GM18517 (cell line): ENCODE measurements at regions not wholly inside any gene's neighbourhood (a gene's known extent, or its start where the extent isn't known, plus 50 kb on each side); places are given as distances from the start of the nearest gene placed in this dataset.

ENCODE experiments used
- ATAC-seq: cut with Tn5 transposase; IDR thresholded peaks from one replicate; pipeline ENCODE4 v1.9.1; 2021; ENCODE audit warnings: mild to moderate bottlenecking, moderate library complexity; ENCODE audit not compliant: unreplicated experiment

DNA sequence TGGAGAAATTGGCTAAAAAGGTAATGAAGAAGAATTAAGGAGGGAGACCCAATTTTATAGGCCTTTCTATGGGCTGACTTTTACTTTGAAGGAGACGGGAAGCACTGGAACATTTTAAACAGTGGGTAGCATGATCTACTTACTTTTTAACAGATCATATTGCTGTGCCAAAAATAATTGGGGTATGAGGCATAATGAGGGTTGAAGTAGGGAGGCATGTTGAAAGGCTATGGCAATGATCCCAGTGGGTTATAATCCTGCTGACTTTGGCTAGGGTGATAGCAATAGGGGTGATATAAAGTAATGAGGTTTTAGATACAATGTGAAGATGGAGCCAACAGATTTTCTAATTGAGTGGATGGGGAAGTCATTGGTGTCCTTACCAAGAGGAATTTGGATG is 73.2 kb downstream of the GPR37 start:
- ATAC-seq = no peak

DNA sequence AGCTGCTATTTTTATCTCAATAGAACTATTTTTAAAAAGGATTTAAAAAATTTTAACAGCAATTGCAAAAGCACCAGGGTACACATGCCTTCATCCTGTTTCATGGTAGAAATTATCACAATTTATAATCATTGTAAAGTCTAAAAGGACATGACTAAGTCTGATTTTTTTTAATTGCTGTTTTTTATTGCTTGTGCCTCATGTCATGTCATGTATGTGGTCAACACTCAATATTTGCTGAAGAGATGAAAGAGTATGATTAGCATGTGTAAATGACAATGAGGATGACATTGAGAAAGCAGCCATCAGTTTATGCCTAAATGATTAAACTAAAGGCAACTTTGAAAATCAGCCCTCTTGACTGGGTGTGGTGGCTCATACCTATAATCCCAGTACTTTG is 74.8 kb downstream of the GPR37 start:
- no peak for ATAC-seq

- no peak for ATAC-seq
Measured at GRCh38 chr7:124689931-124690330, 75.7 kb downstream of the GPR37 start.

- ATAC-seq = no peak
Measured at GRCh38 chr7:124689523-124689922, 76.1 kb downstream of the GPR37 start.

- no peak for ATAC-seq
Measured at GRCh38 chr7:124688991-124689390, 76.6 kb downstream of the GPR37 start.

GRCh38 chr7:124686543-124687171 is 78.9 kb downstream of the GPR37 start:
- ATAC-seq = no peak

DNA sequence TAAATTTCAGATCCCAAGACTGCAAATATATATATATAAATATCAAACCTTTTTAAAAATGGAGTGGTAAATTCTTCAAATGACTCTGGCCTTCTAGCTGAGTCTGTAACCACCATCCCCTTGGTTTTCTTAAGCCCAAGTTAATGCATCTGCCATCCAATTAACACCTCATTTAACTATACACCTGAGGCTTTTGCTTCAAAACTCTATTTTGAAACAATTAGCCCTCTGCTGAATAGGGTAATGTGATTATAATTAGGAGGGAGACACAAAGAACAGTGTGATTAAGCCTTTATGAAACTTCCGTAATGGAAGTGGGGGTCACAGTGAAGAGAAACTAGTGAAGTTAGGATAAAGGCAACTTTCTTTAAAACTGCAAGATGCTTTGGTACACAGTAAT is 83.6 kb downstream of the GPR37 start:
- no peak for ATAC-seq

DNA sequence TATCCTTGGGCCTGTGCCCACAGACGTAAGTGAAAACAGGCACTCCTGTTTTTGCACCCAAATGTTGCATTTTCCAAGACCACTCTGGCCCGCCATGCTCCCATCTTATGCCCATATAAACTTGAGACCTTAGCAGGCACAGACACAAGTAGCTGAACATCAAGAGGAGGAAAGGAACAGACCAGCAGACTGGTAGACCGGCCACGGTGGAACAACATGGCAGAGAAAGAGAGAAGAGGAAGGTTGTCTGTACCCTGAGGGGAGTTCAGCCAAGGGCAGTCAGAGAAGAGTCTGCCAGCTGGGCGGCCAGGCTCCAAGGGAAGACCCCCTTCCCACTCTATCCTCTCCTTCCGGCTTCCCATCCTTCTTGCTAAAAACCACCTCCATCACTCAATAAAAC is 85.3 kb downstream of the GPR37 start:
- no peak for ATAC-seq

GRCh38 chr7:124679586-124680225 is 85.9 kb downstream of the GPR37 start:
- no peak for ATAC-seq

DNA sequence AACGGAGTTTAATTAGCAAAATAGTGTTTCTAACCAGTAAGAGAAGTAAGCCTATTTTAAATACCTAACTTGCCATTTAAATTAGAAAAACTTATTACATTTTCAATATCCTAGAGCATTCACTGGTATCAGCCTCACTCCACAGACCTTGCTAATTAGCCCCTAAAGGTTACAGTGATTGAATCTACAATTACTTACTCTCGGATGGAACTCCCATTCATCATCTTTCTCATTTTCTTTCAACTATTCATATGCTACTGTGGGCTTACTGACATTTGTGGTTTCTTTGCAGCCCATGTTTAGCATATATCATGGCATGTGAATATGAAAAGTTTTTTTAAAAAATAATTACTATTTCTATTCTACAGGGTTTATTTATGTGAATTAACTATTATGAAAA is 86.4 kb downstream of the GPR37 start:
- ATAC-seq = no peak

GRCh38 chr7:124674451-124674850 is 91.1 kb downstream of the GPR37 start:
- ATAC-seq = no peak

DNA sequence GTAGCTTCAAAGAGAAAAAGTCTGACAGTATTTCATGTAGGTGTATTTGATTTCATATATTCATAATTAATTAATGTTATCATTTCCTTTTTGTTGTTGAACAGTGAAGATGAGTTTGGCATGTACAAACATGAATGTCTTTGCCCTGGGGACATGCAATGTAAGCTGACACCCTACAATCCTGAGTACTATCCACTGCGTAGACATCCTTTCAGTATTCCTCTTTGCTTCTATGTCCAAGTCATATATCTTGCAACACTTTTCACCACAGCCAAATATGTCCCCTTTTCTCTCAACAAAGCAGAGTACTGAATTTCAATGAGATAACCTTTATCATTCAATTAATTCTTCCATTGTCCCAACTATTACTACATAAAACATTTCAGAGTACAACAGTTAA is 93.6 kb downstream of the GPR37 start:
- no peak for ATAC-seq

DNA sequence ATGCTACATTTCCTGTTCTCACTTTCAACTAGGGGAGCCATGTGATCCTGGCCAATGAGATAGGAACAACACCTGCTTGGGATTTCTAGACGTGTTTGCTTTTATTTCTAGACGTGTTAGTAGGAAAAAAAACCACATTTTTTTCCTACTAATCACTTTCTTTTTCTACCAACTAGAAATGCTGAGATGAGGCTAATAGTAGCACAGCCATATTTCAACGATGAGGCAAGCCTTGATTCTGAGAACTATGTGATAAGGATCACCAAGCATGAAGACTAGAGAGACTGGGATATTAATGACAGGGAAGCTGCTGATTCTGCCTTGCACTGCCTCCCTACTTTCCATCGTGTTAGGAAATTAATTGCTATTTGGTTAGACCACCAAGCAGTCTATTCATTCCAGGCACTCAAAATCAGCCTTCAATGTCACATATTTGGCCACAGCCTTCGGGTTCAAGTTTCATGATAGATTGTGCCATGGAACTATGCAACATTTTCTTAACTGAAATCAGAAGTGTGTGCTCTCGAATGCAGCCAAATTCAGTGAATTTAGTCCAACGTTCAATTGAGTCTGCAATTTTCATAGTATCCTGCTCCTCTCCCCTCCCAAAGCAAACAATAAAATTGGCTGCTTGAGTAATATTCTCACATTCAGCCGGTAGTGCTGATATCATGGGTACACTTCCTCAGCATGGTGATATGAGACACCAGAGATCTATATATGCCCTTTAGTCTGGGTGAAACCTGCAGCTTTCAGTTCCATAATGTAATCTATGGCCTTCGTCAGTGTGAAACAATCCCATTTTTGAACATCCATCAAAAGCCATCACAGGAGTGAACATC is 98.1 kb downstream of the GPR37 start:
- no peak for ATAC-seq

GRCh38 chr7:124662937-124663336 is 102.7 kb downstream of the GPR37 start:
- ATAC-seq = no peak

DNA sequence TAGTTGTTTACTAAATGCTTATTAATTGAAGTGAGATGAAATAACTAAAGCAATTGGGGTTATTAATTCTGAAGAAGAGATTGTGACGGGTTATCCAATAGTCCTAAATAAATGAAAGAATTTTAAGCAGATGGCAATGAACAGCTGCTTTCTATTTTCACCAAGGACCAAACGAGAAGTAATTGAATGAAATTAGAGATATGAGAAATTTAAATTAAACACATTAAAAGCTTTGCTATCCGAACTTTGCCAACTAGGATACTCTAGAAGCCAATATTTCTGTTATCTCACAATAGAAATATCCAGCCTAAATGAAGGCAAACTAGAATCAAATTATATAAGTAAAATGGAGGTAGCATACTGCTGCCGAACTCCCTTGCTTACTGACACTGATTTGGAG is 103.2 kb downstream of the GPR37 start:
- ATAC-seq = no peak

- no peak for ATAC-seq
Measured at GRCh38 chr7:124655990-124656389, 109.6 kb downstream of the GPR37 start.

DNA sequence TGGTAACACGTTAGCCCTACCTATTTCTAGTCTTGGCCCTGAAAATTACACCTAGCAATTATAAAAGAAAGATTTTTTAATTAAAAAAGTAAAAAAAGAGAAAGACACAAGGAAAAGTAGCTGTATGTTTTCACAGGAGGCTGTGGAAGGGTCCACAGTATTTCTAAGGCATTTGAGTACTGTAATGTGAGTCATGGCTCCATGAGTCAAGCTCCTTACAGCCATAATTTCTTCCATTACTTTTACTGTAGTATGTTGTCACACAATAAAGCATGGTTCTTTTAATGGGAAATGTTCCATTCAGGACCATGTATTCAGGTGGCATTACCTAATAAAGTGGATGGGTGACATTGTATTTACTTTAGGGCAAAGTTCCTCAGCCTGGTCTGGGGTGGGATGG is 113.4 kb downstream of the GPR37 start:
- no peak for ATAC-seq

DNA sequence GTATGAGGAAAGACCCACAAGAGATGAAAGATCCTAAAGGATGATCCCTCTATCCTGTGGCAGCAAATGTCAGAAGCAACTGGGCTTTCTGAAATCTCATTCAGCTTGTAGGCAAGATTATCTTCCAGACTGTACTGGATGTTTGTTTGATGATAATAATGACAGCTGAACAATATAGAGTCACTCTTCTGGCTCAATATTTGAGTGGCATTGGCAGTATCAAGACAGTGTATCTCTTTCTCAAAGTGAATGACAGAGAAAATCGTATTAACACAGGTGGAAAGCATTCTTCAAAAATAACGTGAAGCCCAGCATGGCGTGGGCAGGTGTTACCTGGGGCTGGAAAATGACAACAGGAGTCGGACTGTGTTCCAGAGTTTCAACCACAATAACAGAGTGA is 114.5 kb downstream of the GPR37 start:
- no peak for ATAC-seq

GRCh38 chr7:124649397-124650014 is 116.1 kb downstream of the GPR37 start:
- peak; percentile 67 for ATAC-seq

- ATAC-seq = no peak
Measured at GRCh38 chr7:124647630-124648306, 117.8 kb downstream of the GPR37 start.

GRCh38 chr7:124645704-124646103 is 119.9 kb downstream of the GPR37 start:
- ATAC-seq = no peak
